ENCODE measurements at regions not wholly inside any gene's neighbourhood (a gene's known extent, or its start where the extent isn't known, plus 50 kb on each side); places are given as distances from the start of the nearest gene placed in this dataset.

GRCh38 chr18:56224669-56225561 lies 413.5 kb downstream of the TXNL1 start:
- no peaks in the 10 kb centered on the region for H3K9me3 ChIP-seq
- no peaks in the 10 kb centered on the region for H3K4me1 ChIP-seq (ENCODE audit: low read depth)
- no peaks in the 10 kb centered on the region for H3K36me3 ChIP-seq (ENCODE audit: low read depth)
- no peak for ATAC-seq
- no peak for TF ChIP-seq CTCF (IDR thresholded peaks at IDR 0.05)
- no peak overlapping the region for H3K4me3 ChIP-seq
- DNase-seq: no peak
- intact Hi-C loops (cut with DNase I, micrococcal nuclease): no loop called here

- ATAC-seq (no peak), DNase-seq (no peak)
- no peaks in the 10 kb centered on the region for H3K4me1 ChIP-seq (ENCODE audit: low read depth)
- peaks cover 2% of the 10 kb centered on the region for H3K9me3 ChIP-seq
- intact Hi-C loops (cut with DNase I, micrococcal nuclease): no loop called here
- H3K4me3 ChIP-seq: no peak overlapping the region
- TF ChIP-seq CTCF (IDR thresholded peaks at IDR 0.05): no peak
- H3K36me3 ChIP-seq (ENCODE audit: low read depth): no peaks in the 10 kb centered on the region
Measured at GRCh38 chr18:56221195-56222065, 417.0 kb downstream of the TXNL1 start.

GRCh38 chr18:56217406-56217805 lies 421.0 kb downstream of the TXNL1 start:
- TF ChIP-seq CTCF (IDR thresholded peaks at IDR 0.05): no peak
- Histone ChIP-seq H3K4me1 (ENCODE audit: low read depth) (no peaks in the 10 kb centered on the region), H3K4me3 (no peak overlapping the region), H3K9me3 (peaks cover 2% of the 10 kb centered on the region), H3K36me3 (ENCODE audit: low read depth) (no peaks in the 10 kb centered on the region)
- intact Hi-C loops (cut with DNase I, micrococcal nuclease): no loop called here
- DNase-seq (no peak), ATAC-seq (no peak)

- intact Hi-C loops (cut with DNase I, micrococcal nuclease): no loop called here
- Histone ChIP-seq H3K4me1 (ENCODE audit: low read depth) (no peaks in the 10 kb centered on the region), H3K9me3 (peaks cover 2% of the 10 kb centered on the region), H3K4me3 (no peak overlapping the region), H3K36me3 (ENCODE audit: low read depth) (no peaks in the 10 kb centered on the region)
- TF ChIP-seq CTCF (IDR thresholded peaks at IDR 0.05): no peak
- DNase-seq (no peak), ATAC-seq (no peak)
Measured at GRCh38 chr18:56214706-56215105, 423.7 kb downstream of the TXNL1 start.

GRCh38 chr18:56210520-56210919 lies 427.9 kb downstream of the TXNL1 start:
- intact Hi-C loops (cut with DNase I, micrococcal nuclease): no loop called here
- ATAC-seq: no peak

More at GRCh38 chr18:56210520-56210919, 427.9 kb downstream of the TXNL1 start:
- Histone ChIP-seq H3K4me1 (ENCODE audit: low read depth) (no peaks in the 10 kb centered on the region), H3K9me3 (peaks cover 8% of the 10 kb centered on the region), H3K4me3 (no peak overlapping the region), H3K36me3 (ENCODE audit: low read depth) (no peaks in the 10 kb centered on the region)
- no peak for TF ChIP-seq CTCF (IDR thresholded peaks at IDR 0.05)
- no peak for DNase-seq

All from mucosa of descending colon (tissue), 3 donors.